HG02840 (cell line): ENCODE measurements at regions not wholly inside any gene's neighbourhood (a gene's known extent, or its start where the extent isn't known, plus 50 kb on each side); places are given as distances from the start of the nearest gene placed in this dataset.
"Not testable (repeated sequence)": the region's sequence is repeated elsewhere in the genome, so short reads cannot be mapped to it uniquely, and the experiment has no call there.

Experiments used
- ATAC-seq: cut with Tn5 transposase; IDR thresholded peaks from one replicate; pipeline ENCODE4 v1.9.1; 2021; ENCODE audit warnings: mild to moderate bottlenecking, moderate library complexity, moderate number of reproducible peaks; ENCODE audit not compliant: unreplicated experiment, low FRiP score

- ATAC-seq = no peak
These were observed 100.2 kb upstream of the METTL14 start for GRCh38 chr4:118585015-118585414.

DNA sequence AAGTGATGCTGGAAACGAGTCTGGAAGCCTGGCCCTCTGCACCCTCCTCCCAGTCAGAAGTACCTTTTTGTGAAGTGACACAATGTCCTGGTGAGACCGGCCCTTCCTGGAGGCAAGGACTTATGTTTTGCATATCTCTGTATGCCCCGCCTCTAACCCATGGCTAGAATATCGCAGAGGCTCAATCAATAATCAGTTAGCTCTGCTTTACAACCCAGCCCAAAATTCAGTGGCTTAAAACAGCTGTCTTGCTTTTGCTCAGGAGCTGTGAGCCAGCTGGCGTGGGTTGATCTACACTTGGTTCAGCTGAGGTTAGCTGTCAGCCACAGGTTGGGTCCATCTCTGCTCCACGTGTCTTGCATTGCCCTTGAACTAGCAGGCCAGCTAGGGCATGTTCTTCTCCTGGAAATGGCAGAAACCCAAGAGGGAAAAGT, 98.8 kb upstream of the METTL14 start:
- ATAC-seq = no peak

GRCh38 chr4:118587116-118587831, 97.9 kb upstream of the METTL14 start:
- ATAC-seq = no peak

DNA sequence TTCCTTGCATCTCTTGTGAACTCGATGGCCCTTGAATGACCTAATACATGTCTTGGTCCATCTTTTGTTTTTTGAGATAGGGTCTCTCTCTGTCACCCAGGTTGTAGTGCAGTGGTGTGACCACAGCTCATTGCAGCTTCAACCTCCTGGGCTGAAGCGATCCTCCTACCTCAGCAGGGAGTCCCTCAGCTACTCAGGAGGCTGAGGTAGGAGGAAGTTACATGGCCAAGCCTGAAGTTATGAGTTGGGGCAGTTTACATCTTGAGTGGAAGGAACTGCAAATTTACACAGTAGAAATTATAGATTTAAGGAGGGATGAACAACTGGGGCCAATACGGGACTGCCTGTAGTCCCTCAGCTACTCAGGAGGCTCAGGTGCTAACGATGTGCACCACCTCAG, 97.2 kb upstream of the METTL14 start:
- no peak for ATAC-seq

- no peak for ATAC-seq
These were observed 95.6 kb upstream of the METTL14 start for GRCh38 chr4:118589471-118590055.

DNA sequence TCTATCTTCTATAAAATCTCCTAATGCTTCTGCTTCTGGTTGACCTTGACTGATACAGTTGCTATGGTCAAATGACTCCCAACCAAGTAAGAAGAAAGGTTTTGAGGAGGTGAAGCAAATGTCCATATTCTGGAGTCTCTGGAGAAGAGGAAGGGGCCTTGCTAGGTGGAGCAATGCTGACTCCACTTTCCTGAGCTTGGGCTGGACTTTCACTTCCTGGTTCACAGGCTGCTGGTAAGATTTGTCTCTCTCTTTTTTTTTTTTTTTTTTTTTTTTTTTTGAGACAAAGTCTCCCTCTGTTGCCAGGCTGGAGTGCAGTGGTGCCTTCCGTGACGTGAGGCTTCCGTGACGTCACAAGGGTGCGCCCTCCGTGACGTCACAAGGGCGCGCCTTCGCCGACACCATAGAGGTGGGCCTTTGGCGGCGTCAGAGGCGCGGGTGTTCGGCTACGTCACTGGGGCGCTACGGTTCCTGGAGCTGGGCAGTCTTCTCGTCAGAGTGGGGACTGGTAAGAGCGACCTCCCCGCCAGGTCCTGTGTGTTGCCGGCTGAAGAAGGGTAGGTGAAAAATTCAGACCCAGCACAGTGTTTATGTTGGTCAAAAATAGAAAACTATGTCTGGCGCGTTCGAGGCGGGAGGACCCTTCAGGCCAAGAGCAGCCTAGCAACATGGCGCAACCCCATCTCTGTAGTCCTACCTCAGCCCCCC, 93.7 kb upstream of the METTL14 start:
- ATAC-seq = peak; percentile 97

- ATAC-seq = not testable (repeated sequence)
These were observed 92.9 kb upstream of the METTL14 start for GRCh38 chr4:118592289-118592688.

- not testable (repeated sequence) for ATAC-seq
These were observed 89.3 kb upstream of the METTL14 start for GRCh38 chr4:118595883-118596282.

DNA sequence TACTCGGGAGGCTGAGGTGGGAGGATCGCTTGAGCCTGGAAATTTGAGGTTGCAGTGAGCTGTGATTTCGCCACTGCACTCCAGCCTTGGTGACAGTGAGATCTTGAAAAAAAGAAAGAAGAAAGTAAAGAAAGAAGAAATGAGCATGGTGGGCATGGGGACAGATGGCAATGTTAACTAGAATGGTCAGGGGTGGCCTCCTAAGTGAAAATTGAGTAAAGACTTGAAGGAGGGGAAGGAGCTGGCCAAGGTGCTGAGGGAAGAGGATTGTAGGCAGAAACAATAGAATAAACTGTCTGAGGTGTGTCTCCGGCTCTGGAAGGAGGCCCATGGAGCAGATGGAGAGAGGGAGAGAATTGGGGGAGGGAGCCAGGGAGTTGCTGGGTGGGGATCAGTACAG, 60.1 kb upstream of the METTL14 start:
- not testable (repeated sequence) for ATAC-seq

DNA sequence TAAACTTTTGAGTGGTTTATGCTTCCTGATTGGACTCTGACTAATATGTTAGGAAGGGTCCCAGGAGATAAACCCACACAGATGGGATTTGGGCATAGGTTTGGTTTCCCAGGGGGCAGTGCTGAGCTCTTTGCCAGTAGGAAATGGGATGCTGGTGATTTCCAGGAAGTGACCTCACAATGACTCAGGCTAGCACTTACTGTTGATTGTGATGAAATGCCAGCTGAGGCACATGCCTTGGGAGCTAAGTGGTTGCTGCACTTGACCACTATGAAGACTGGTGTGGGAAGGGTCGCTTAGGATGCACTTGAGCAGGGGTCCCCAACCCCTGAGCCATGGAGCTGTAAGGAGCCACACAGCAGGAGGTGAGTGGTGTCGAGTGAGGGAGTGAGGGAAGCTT, 55.5 kb upstream of the METTL14 start:
- not testable (repeated sequence) for ATAC-seq

- ATAC-seq = not testable (repeated sequence)
These were observed 54.3 kb upstream of the METTL14 start for GRCh38 chr4:118630897-118631296.

- ATAC-seq = not testable (repeated sequence)
These were observed 53.7 kb upstream of the METTL14 start for GRCh38 chr4:118631321-118632050.

GRCh38 chr4:118633476-118633875, 51.7 kb upstream of the METTL14 start:
- not testable (repeated sequence) for ATAC-seq

GRCh38 chr4:118634126-118634875, 50.9 kb upstream of the METTL14 start:
- ATAC-seq = not testable (repeated sequence)
